GM23338 (cell line): ENCODE measurements at regions not wholly inside any gene's neighbourhood (a gene's known extent, or its start where the extent isn't known, plus 50 kb on each side); places are given as distances from the start of the nearest gene placed in this dataset.

Experiments
- CTCF ChIP-seq, 2 experiments: fragments of 200-600 bp in 1 of 2; sonication (generic) in 1 of 2; conservative IDR thresholded peaks; 2 replicates each; pipeline versions ENCODE4 v1.5.1 to v1.6.1; 2016 to 2017; ENCODE audit warnings: antibody characterized with exemption in 2 of 2, low read depth in 2 of 2, mild to moderate bottlenecking in 2 of 2, moderate library complexity in 1 of 2
- ETS1 ChIP-seq: IDR thresholded peaks from 2 replicates; pipeline ENCODE4 v1.6.1; 2016; ENCODE audit warnings: antibody characterized with exemption
- EZH2 ChIP-seq: fragments of 200-600 bp; sonication (generic); IDR thresholded peaks from one replicate; pipeline ENCODE4 v1.8.0; 2017; ENCODE audit warnings: antibody characterized with exemption, mild to moderate bottlenecking, low read depth; ENCODE audit not compliant: unreplicated experiment
- EZH2phosphoT487 ChIP-seq: fragments of 200-600 bp; sonication (generic); IDR thresholded peaks from one replicate; pipeline ENCODE4 v1.8.1; 2018; ENCODE audit warnings: antibody characterized with exemption; ENCODE audit not compliant: unreplicated experiment
- POLR2AphosphoS5 ChIP-seq: IDR thresholded peaks from 2 replicates; pipeline ENCODE4 v1.6.1; 2016; ENCODE audit warnings: antibody characterized with exemption, low read depth
- REST ChIP-seq: IDR thresholded peaks from one replicate; pipeline ENCODE4 v1.6.1; 2018; ENCODE audit warnings: antibody characterized with exemption; ENCODE audit not compliant: unreplicated experiment
- ZNF114 ChIP-seq: fragments of 250-450 bp; sonication (Bioruptor Pico); IDR thresholded peaks from 2 replicates; pipeline ENCODE4 v1.5.0; 2020; ENCODE audit warnings: mild to moderate bottlenecking, moderate library complexity

- TF ChIP-seq REST: no peak
- no peak for TF ChIP-seq CTCF (conservative IDR thresholded peaks at IDR 0.05; ENCODE audit: low read depth in 2 of 2)
- TF ChIP-seq EZH2phosphoT487: no peak
- no peak for TF ChIP-seq POLR2AphosphoS5
- TF ChIP-seq EZH2: no peak
- no peak for TF ChIP-seq ZNF114 (CRISPR knock-in tag)
- no peak for TF ChIP-seq ETS1
Measured at GRCh38 chr7:93697901-93698300, 123.4 kb upstream of the CALCR start.
